ENCODE measurements at regions not wholly inside any gene's neighbourhood (a gene's known extent, or its start where the extent isn't known, plus 50 kb on each side); places are given as distances from the start of the nearest gene placed in this dataset.

DNA sequence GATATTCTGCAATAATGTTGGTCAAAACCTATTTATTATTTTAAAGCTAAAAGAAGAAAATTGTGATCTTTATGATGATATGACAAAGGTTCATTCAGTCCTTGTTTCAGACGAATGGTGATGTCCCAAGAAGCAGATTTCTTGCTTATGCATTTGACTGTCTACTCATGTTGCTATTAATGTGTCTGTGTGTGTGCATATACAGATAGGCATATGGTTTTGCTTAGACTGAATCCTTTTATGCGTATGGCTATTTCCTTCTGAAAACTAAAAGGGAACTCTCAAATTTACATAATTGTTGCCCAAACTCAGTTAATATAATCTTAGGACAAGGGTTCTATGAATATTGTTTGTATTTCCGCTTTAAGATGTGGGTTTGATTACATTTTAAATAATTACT, 632.3 kb upstream of the SETBP1 start:
- intact Hi-C loops (cut with DNase I): no loop called here
- ATAC-seq (ENCODE audit: poor library complexity) (no peak), DNase-seq (no peak)

GRCh38 chr18:44048846-44049245, 631.8 kb upstream of the SETBP1 start:
- no peak for DNase-seq
- intact Hi-C loops (cut with DNase I): no loop called here
- ATAC-seq (ENCODE audit: poor library complexity): no peak

GRCh38 chr18:44051026-44051425, 629.7 kb upstream of the SETBP1 start:
- DNase-seq (no peak), ATAC-seq (ENCODE audit: poor library complexity) (peak; percentile 34)
- intact Hi-C loops (cut with DNase I): no loop called here

GRCh38 chr18:44054514-44054913, 626.2 kb upstream of the SETBP1 start:
- no peak for ATAC-seq (ENCODE audit: poor library complexity)
- DNase-seq: no peak
- intact Hi-C loops (cut with DNase I): no loop called here

- intact Hi-C loops (cut with DNase I): no loop called here
- DNase-seq (no peak), ATAC-seq (ENCODE audit: poor library complexity) (no peak)
Measured at GRCh38 chr18:44060197-44060596, 620.5 kb upstream of the SETBP1 start.

DNA sequence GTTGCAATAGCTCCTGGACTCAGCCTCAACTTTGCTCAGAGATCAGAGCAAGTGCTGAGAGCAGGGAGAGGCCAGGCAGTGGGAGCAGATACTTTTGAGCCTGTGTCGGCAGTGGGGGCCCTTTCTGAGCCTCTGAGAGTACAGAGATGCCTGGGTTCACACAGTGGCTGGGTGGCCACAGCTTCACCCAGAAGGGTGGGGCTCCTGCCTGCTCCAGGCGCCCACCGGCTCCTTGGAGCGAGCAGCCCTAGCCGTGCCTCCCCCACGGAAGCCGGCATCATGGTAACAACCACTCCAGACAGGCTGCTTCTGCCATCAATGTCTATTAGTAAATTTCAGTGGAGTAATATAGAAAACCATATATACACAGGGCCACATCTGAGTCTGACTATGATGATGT, 619.2 kb upstream of the SETBP1 start:
- no peak for ATAC-seq (ENCODE audit: poor library complexity)
- DNase-seq: no peak
- intact Hi-C loops (cut with DNase I): no loop called here

GRCh38 chr18:44062345-44062744, 618.3 kb upstream of the SETBP1 start:
- ATAC-seq (ENCODE audit: poor library complexity) (no peak), DNase-seq (no peak)
- intact Hi-C loops (cut with DNase I): no loop called here

DNA sequence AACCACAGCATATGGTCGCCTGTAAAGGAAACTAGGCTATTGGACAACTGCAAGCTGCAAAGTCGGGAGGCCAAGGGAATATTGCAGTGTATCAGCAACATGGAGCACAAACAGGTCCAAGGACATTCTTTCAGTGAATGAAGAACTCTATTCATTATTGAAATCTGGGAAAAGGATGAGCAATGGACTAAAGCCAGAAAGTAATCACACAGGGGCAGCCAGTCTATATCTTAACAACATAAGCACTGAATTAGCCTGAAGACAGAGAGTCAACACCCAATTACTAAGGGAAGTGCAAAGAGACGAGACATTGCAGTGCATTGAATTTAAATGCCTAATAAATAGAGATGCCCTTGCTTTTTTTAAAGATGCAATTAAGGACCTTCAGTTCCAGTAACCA, 615.5 kb upstream of the SETBP1 start:
- DNase-seq: no peak
- ATAC-seq (ENCODE audit: poor library complexity): no peak
- intact Hi-C loops (cut with DNase I): no loop called here

GRCh38 chr18:44066541-44066940, 614.1 kb upstream of the SETBP1 start:
- ATAC-seq (ENCODE audit: poor library complexity) (no peak), DNase-seq (no peak)
- intact Hi-C loops (cut with DNase I): no loop called here

- DNase-seq: no peak
- ATAC-seq (ENCODE audit: poor library complexity): no peak
- intact Hi-C loops (cut with DNase I): no loop called here
Measured at GRCh38 chr18:44067186-44067585, 613.5 kb upstream of the SETBP1 start.

DNA sequence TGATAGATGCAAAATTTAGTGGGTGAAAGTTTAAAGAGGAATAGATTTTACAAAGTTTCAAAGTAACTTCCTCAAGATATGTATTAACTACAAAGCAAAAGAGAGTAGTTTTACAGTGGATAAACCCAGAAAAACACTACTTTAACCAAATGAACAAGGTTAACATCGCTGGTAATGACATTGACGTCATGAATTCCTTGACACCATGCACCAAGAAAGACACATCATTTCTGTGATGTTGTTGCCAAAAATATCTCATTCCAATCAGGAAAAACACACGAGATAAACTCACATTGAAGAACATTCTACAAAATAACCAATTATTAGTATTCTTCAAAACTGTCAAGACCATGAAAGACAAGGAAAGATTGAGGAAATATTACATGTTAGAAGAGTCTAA, 605.6 kb upstream of the SETBP1 start:
- DNase-seq: no peak
- intact Hi-C loops (cut with DNase I): no loop called here
- ATAC-seq (ENCODE audit: poor library complexity): no peak

- ATAC-seq (ENCODE audit: poor library complexity): peak; percentile 43
- intact Hi-C loops (cut with DNase I): no loop called here
- DNase-seq: no peak
Measured at GRCh38 chr18:44079606-44080005, 601.1 kb upstream of the SETBP1 start.

- no peak for ATAC-seq (ENCODE audit: poor library complexity)
- intact Hi-C loops (cut with DNase I): no loop called here
- no peak for DNase-seq
Measured at GRCh38 chr18:44080054-44080453, 600.6 kb upstream of the SETBP1 start.

DNA sequence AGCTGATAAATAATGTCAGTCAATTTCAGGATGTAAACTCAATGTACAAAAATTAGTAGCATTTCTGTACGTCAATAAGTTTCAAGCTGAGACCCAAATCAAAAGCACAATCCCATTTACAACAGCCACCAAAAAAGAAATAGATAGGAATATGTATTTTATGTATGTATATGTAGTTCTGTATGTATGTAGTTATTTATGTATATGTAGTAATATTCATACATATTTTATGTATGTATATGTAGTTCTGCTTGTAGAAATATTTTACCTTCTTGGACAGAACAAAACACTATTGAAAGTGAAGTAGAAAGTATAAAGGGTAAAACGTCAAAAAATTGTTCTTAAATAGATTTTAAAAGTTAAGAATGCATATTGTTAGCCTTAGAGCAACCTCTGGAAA, 591.0 kb upstream of the SETBP1 start:
- intact Hi-C loops (cut with DNase I): no loop called here
- ATAC-seq (ENCODE audit: poor library complexity) (no peak), DNase-seq (no peak)

GRCh38 chr18:44090453-44090852, 590.2 kb upstream of the SETBP1 start:
- intact Hi-C loops (cut with DNase I): no loop called here
- ATAC-seq (ENCODE audit: poor library complexity) (no peak), DNase-seq (no peak)

DNA sequence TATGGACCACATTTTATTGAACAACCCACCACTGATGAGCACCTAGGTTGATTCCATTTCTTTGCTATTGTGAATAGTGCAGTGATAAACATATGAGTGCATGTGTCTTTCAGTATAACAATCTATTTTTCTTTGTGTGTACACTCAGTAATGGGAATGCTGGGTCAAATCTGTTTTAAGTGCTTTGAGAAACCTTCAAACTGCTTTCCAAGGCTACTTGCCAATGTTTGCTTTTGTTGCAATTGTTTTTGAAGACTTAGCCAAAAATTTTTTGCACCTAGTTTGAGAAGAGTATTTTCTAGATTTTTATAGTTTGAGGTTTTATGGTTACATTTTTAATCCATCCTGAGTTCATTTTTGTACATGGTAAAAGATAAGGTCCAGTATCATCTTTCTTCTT, 587.4 kb upstream of the SETBP1 start:
- DNase-seq: no peak
- no peak for ATAC-seq (ENCODE audit: poor library complexity)
- intact Hi-C loops (cut with DNase I): no loop called here

DNA sequence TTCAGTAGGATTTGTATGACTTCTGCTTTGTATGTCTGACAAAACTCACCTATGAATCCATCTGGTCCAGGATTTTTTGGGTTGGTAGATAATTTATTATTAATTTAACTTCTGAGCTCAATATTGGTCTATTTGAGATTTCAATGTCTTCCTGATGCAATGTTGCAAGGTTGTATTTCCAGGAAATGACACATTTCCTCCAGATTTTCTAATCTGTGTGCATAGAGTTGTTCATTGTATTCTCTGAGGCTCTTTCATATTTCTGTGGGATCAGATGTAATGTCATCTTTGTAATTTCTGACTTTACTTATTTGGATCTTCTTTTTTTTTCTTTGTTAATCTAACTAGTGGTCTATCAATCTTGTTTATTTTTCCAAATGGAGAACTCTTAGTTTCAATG, 584.7 kb upstream of the SETBP1 start:
- DNase-seq: no peak
- intact Hi-C loops (cut with DNase I): no loop called here
- no peak for ATAC-seq (ENCODE audit: poor library complexity)

DNA sequence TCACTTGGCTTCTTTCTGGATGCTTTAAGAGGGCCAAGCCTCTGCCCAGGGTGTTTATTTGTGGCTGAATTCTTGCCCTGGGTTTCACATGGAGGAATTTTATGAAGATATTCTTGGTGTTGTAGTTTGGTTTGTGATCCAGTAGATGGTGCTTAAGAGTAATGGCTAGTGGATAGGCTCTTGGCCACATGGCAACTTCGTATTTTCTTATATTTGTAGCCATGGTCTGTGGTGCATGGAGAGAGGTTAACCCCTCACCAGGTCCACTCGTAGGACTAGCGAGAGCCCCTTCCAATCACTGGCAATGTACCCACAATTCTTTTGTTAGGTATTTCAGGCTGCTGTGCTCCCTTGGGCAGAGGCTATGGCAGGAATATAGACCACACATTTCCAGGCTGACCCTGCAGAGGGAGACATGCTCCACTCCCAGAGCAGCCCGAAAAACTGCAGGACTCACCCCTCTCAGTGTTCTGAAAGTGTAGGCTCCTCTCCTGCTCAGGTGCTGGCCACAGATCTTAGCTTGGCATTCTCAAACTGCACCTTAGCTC, 582.1 kb upstream of the SETBP1 start:
- DNase-seq (no peak), ATAC-seq (ENCODE audit: poor library complexity) (peak; percentile 36)
- intact Hi-C loops (cut with DNase I): no loop called here

DNA sequence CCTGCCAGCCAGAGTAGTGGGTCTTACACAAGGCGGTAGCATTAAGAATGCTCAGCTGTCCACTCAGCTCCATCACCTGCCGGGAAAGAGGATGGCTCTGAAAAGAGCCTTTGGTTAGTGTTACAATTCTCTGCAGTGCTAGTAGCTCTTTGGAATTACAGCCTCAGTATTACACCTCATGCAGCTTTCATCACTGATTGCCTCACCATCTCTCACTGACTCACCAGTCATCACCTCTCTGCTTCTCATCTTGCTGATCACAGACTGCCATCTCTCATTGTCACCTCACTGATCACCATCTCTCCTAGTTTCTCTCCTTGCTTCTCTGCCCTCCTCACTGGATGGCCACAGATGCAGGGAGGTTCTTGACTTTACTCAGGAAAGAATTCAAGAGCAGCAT, 573.5 kb upstream of the SETBP1 start:
- ATAC-seq (ENCODE audit: poor library complexity) (no peak), DNase-seq (no peak)
- intact Hi-C loops (cut with DNase I): no loop called here

GRCh38 chr18:44111337-44111736, 569.4 kb upstream of the SETBP1 start:
- ATAC-seq (ENCODE audit: poor library complexity): no peak
- DNase-seq: no peak
- intact Hi-C loops (cut with DNase I): no loop called here

DNA sequence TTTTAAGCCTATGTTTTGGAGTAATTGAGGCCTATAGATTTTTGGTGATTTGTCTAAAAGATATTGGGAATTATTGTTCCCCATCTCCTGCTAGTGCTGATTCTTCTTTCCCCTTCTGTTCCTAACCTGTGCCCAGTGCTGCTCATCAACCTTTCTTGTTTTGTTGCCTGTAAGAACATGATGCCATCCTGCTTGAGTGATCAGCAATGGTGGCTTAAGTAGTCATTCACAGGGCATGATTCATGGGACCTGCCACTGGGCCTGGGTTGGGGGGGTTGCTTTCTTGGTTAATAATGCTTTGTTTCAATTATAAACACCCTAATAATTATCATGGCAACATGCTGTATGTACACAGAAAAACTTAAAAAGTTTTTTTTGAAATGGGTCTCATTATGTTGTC, 562.9 kb upstream of the SETBP1 start:
- no peak for ATAC-seq (ENCODE audit: poor library complexity)
- intact Hi-C loops (cut with DNase I): no loop called here
- DNase-seq: no peak

DNA sequence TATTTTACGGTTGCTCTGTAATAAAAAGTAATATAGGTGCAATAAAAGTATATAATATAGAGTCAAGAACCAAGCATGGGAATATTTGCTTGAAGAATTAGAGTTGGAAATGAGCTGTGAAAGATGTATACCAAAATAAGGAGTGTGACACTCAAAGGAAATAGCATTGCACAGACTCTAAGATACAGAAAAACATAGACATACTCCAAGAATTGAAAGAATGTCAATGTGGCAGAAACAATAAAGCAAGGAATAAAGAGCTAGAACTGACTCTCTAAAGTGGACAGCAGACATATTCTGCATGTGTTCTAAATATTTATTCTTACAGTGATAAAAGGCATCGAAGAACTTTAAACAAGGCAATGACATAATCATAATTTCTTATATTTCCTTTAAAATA, 561.1 kb upstream of the SETBP1 start:
- DNase-seq (no peak), ATAC-seq (ENCODE audit: poor library complexity) (no peak)
- intact Hi-C loops (cut with DNase I): no loop called here

Measured in Right ventricle myocardium superior (tissue), 1 donor.